ENCODE measurements at regions not wholly inside any gene's neighbourhood (a gene's known extent, or its start where the extent isn't known, plus 50 kb on each side); places are given as distances from the start of the nearest gene placed in this dataset.

GRCh38 chr15:81954158-81954783 is 91.5 kb downstream of the MEX3B start:
- TF ChIP-seq CTCF (IDR thresholded peaks at IDR 0.05) (no peak), POLR2A (IDR thresholded peaks at IDR 0.05) (no peak), EP300 (IDR thresholded peaks at IDR 0.05) (no peak)
